ENCODE measurements at regions not wholly inside any gene's neighbourhood (a gene's known extent, or its start where the extent isn't known, plus 50 kb on each side); places are given as distances from the start of the nearest gene placed in this dataset.

DNA sequence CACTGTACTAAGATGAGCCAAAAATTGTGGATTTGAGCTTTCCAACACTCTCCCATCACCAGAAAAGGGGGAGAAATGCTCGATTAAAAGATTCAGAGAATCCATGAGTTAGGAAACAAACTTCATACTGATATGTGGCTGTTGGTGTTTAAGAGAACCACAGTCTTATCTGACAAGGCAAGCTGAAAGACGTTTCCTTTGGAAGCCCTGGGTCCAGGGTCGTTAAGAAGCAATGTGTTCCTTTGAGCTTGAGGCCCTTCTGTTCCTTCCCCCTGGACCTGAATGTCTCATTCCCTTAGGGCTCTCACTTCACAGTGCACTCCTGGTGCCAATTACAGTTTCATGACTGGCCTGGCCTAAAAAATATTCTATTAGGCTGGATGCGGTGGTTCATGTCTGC is 524.8 kb upstream of the PPP2R3A start:
- no peak overlapping the region for H3K27ac Mint-ChIP-seq
- peaks cover 11% of the 10 kb centered on the region; the same call in 1 of the 2 replicates for H3K9me3 Mint-ChIP-seq
- no peaks in the 10 kb centered on the region for H3K36me3 Mint-ChIP-seq (ENCODE audit: low read depth)
- no peak for DNase-seq
- no peaks in the 10 kb centered on the region for H3K4me1 Mint-ChIP-seq (ENCODE audit: low read depth)
- peaks cover 2% of the 10 kb centered on the region; the same call in 1 of the 2 replicates for H3K27me3 Mint-ChIP-seq (ENCODE audit: insufficient read depth)
- H3K4me3 Mint-ChIP-seq, result no peak overlapping the region
- TF ChIP-seq, protein P1, sequence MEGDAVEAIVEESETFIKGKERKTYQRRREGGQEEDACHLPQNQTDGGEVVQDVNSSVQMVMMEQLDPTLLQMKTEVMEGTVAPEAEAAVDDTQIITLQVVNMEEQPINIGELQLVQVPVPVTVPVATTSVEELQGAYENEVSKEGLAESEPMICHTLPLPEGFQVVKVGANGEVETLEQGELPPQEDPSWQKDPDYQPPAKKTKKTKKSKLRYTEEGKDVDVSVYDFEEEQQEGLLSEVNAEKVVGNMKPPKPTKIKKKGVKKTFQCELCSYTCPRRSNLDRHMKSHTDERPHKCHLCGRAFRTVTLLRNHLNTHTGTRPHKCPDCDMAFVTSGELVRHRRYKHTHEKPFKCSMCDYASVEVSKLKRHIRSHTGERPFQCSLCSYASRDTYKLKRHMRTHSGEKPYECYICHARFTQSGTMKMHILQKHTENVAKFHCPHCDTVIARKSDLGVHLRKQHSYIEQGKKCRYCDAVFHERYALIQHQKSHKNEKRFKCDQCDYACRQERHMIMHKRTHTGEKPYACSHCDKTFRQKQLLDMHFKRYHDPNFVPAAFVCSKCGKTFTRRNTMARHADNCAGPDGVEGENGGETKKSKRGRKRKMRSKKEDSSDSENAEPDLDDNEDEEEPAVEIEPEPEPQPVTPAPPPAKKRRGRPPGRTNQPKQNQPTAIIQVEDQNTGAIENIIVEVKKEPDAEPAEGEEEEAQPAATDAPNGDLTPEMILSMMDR (IDR thresholded peaks at IDR 0.05), result no peak

DNA sequence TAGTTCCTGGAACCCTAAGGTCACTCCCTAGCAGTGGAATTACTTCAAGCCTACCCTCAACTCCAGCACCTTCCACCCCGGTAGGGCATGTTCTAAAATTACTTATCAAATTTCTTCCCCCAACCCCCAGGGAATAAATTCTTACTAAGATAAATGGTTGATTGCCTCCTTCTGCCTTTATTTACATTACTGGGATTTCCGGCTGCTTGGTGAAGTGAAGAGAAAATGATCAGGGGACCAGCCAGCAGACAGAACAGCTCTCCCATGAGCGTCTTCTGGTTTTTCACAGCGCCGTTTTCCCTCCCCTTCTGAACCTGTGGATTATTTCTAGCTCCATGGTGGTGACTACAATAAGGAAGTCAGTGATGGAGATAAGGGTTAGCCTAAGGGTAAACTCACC is 521.5 kb upstream of the PPP2R3A start:
- DNase-seq, result no peak
- H3K4me3 Mint-ChIP-seq, result no peak overlapping the region
- no peaks in the 10 kb centered on the region for H3K36me3 Mint-ChIP-seq (ENCODE audit: low read depth)
- H3K4me1 Mint-ChIP-seq (ENCODE audit: low read depth), result no peaks in the 10 kb centered on the region
- peaks cover 7% of the 10 kb centered on the region; the same call in 1 of the 2 replicates for H3K9me3 Mint-ChIP-seq
- peaks cover 4% of the 10 kb centered on the region; the same call in 1 of the 2 replicates for H3K27me3 Mint-ChIP-seq (ENCODE audit: insufficient read depth)
- TF ChIP-seq, protein P1 (IDR thresholded peaks at IDR 0.05), result no peak
- no peak overlapping the region for H3K27ac Mint-ChIP-seq

DNA sequence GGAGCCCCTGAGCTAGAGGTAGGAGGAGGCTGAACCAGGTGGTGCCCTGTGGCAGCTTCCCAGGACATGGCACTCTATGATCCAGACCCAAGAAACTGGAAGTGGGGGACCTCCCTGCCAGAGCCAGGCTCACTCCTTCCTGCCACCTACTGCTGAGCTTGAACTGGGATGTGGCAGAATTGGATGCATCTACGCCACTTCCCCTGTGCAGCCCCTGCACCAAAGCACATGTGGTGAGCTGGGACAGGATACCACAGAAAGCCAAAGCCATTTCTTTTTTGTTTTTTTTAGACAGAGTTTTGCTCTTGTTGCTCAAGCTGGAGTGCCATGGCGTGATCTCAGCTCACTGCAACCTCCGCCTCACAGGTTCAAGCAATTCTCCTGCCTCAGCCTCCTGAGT is 518.0 kb upstream of the PPP2R3A start:
- H3K27ac Mint-ChIP-seq, result no peak overlapping the region
- DNase-seq, result no peak
- no peaks in the 10 kb centered on the region for H3K4me1 Mint-ChIP-seq (ENCODE audit: low read depth)
- TF ChIP-seq, protein P1 (IDR thresholded peaks at IDR 0.05), result no peak
- H3K36me3 Mint-ChIP-seq (ENCODE audit: low read depth), result no peaks in the 10 kb centered on the region
- peaks cover 5% of the 10 kb centered on the region; the same call in 1 of the 2 replicates for H3K9me3 Mint-ChIP-seq
- H3K27me3 Mint-ChIP-seq (ENCODE audit: insufficient read depth), result peaks cover 4% of the 10 kb centered on the region
- H3K4me3 Mint-ChIP-seq, result no peak overlapping the region

DNA sequence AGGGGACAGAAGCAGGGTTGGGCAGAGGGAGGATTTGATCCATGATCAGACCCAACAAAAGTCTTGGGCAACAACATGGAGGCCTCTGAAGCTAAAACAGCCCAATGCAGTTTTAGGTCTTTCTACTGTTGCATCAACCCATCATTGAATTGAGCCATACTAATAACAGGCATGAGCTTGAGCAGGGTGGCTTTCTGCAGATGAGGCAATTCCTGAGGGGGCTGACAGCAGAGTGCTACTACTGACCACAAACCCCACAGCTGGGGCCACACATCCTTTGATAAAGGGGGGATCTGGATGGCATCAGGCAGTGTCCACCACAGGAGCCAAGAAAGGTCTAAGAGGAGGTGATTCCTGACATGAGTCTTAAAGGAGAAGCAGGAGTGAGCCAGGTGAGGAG is 517.0 kb upstream of the PPP2R3A start:
- peaks cover 4% of the 10 kb centered on the region for H3K27me3 Mint-ChIP-seq (ENCODE audit: insufficient read depth)
- DNase-seq, result no peak

DNA sequence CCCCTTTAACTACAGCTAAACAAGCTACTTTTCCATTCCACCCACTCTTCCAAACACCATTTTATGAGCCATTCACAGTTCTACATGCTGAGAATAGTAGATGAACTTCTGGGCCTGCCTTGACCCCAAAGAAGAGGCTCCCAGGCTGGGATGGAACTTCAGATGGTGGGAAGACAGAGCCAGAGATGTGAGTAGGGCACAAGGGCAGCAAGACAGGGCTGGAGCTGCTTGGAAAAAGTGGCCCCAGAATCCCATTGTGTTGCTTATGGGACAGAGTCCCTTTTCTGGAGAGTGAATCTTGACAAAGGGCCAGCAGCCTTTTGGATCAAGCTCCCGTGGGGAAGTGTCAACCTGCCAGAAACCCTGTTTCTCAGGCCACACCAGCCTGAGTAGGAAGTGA is 516.5 kb upstream of the PPP2R3A start:
- TF ChIP-seq, protein P1 (IDR thresholded peaks at IDR 0.05), result no peak
- H3K36me3 Mint-ChIP-seq (ENCODE audit: low read depth), result no peaks in the 10 kb centered on the region
- DNase-seq, result no peak
- no peaks in the 10 kb centered on the region for H3K4me1 Mint-ChIP-seq (ENCODE audit: low read depth)
- H3K27ac Mint-ChIP-seq, result no peak overlapping the region
- peaks cover 5% of the 10 kb centered on the region; the same call in 1 of the 2 replicates for H3K9me3 Mint-ChIP-seq
- peaks cover 4% of the 10 kb centered on the region for H3K27me3 Mint-ChIP-seq (ENCODE audit: insufficient read depth)
- H3K4me3 Mint-ChIP-seq, result no peak overlapping the region

More for the DNA sequence above, 517.0 kb upstream of the PPP2R3A start:
- Mint-ChIP-seq H3K27ac (no peak overlapping the region), H3K4me3 (no peak overlapping the region), H3K9me3 (peaks cover 5% of the 10 kb centered on the region; the same call in 1 of the 2 replicates), H3K36me3 (ENCODE audit: low read depth) (no peaks in the 10 kb centered on the region), H3K4me1 (ENCODE audit: low read depth) (no peaks in the 10 kb centered on the region)
- TF ChIP-seq, protein P1 (IDR thresholded peaks at IDR 0.05), result no peak
